Right lobe of liver (tissue), 4 donors: ENCODE measurements at regions not wholly inside any gene's neighbourhood (a gene's known extent, or its start where the extent isn't known, plus 50 kb on each side); places are given as distances from the start of the nearest gene placed in this dataset.

Experiments
- CTCF ChIP-seq, 4 donors: fragments of 200-600 bp in 3 of 4; fragments of 450-650 bp in 1 of 4; IDR thresholded peaks; one replicate each; pipeline versions ENCODE4 v1.5.1 to v1.8.0; 2016 to 2022; ENCODE audit warnings: antibody characterized with exemption in 4 of 4, mild to moderate bottlenecking in 2 of 4
- POLR2A ChIP-seq: fragments of 450-650 bp; IDR thresholded peaks from one replicate; pipeline ENCODE4 v1.6.1; 2017; ENCODE audit warnings: antibody characterized with exemption, mild to moderate bottlenecking
- donor health status: DM: no; HTN: no; CAD: no.
- donor health status: DM: no; HTN: no; CAD: no.
- donor health status: DM: no; HTN: yes; CAD: no.

GRCh38 chr3:106482451-106482850, 613.6 kb upstream of the CBLB start:
- no peak for TF ChIP-seq CTCF (IDR thresholded peaks at IDR 0.05)
- TF ChIP-seq POLR2A: no peak
